SK-N-SH (cell line): ENCODE measurements at regions not wholly inside any gene's neighbourhood (a gene's known extent, or its start where the extent isn't known, plus 50 kb on each side); places are given as distances from the start of the nearest gene placed in this dataset.

Experiments
- CTCF ChIA-PET: fragments of 300-600, 350-600 bp; formaldehyde crosslinking; extraction: SDS; loops from one replicate; lab custom pipeline; 2021; lab: Yijun Ruan, JAX
- POLR2A ChIA-PET: fragments of 350-600 bp; sonication (Branson Sonifier 250); formaldehyde crosslinking; extraction: SDS; loops from one replicate; lab custom pipeline; 2020; ENCODE audit warnings: antibody characterized with exemption, inconsistent platforms; lab: Yijun Ruan, JAX
- DNase-seq: peaks from one replicate; pipeline ENCODE4 v3.0.0; 2012
- H2AFZ ChIP-seq: fragments of 200-600 bp; sonication (generic); 2 replicates; pipeline ENCODE4 v1.8.1; 2016; ENCODE audit warnings: antibody characterized with exemption, mild to moderate bottlenecking, low read depth
- H3F3A ChIP-seq: fragments of 200-600 bp; sonication (generic); replicated peaks from 2 replicates; pipeline ENCODE3; 2016; ENCODE audit warnings: antibody characterized with exemption, mild to moderate bottlenecking; ENCODE audit not compliant: insufficient read depth
- H3K27ac ChIP-seq, 2 experiments: fragments of 200-500 bp in 1 of 2; fragments of 200-600 bp in 1 of 2; sonication (Bioruptor generic) in 1 of 2; sonication (generic), shearing (Covaris generic) in 1 of 2; 2 replicates each; pipeline versions ENCODE4 v1.5.1 to v1.6.1; 2014 to 2016; ENCODE audit warnings: low read depth in 2 of 2, inconsistent platforms in 1 of 2, low read length in 1 of 2, mild to moderate bottlenecking in 1 of 2, mixed read lengths in 1 of 2
- H3K27me3 ChIP-seq: fragments of 200-600 bp; sonication (generic), shearing (Covaris generic); 2 replicates; pipeline ENCODE4 v1.6.1; 2016; ENCODE audit warnings: mixed run types; ENCODE audit not compliant: insufficient read depth
- H3K36me3 ChIP-seq, 2 experiments: fragments of 200-500 bp in 1 of 2; fragments of 200-600 bp in 1 of 2; sonication (Bioruptor generic) in 1 of 2; sonication (generic) in 1 of 2; replicated peaks in 1 of 2; 2 replicates each; pipeline versions ENCODE3 to v1.5.1; 2014 to 2016; ENCODE audit warnings: low read length in 1 of 2, mild to moderate bottlenecking in 1 of 2; ENCODE audit not compliant: insufficient read depth in 2 of 2, control insufficient read depth in 1 of 2
- H3K4me1 ChIP-seq, 2 experiments: fragments of 200-500 bp in 1 of 2; fragments of 200-600 bp in 1 of 2; sonication (Bioruptor generic) in 1 of 2; sonication (generic), shearing (Covaris generic) in 1 of 2; 2 replicates each; pipeline versions ENCODE4 v1.5.1 to v1.6.1; 2014 to 2016; ENCODE audit warnings: low read depth in 1 of 2, low read length in 1 of 2, mixed run types in 1 of 2; ENCODE audit not compliant: insufficient read depth in 2 of 2, control insufficient read depth in 1 of 2
- H3K4me2 ChIP-seq: fragments of 200-600 bp; sonication (generic), shearing (Covaris generic); 2 replicates; pipeline ENCODE4 v1.6.1; 2017; ENCODE audit warnings: mixed run types
- H3K4me3 ChIP-seq, 2 experiments: fragments of 200-500 bp in 1 of 2; fragments of 200-600 bp in 1 of 2; sonication (Bioruptor generic) in 1 of 2; sonication (generic), shearing (Covaris generic) in 1 of 2; 2 replicates each; pipeline versions ENCODE4 v1.5.1 to v1.8.1; 2014 to 2016; ENCODE audit warnings: low read depth in 2 of 2, inconsistent platforms in 1 of 2, low read length in 1 of 2, mild to moderate bottlenecking in 1 of 2, mixed read lengths in 1 of 2, moderate library complexity in 1 of 2
- H3K79me2 ChIP-seq: fragments of 200-600 bp; sonication (generic); 2 replicates; pipeline ENCODE4 v1.8.1; 2017; ENCODE audit warnings: mild to moderate bottlenecking; ENCODE audit not compliant: insufficient read depth
- H3K9ac ChIP-seq: fragments of 200-600 bp; sonication (generic); 2 replicates; pipeline ENCODE4 v1.6.1; 2017; ENCODE audit warnings: mixed run types
- H3K9me2 ChIP-seq: fragments of 200-600 bp; sonication (generic); 2 replicates; pipeline ENCODE4 v1.6.1; 2017; ENCODE audit warnings: mixed run types
- H3K9me3 ChIP-seq: fragments of 200-600 bp; sonication (generic); 2 replicates; pipeline ENCODE4 v1.6.1; 2017; ENCODE audit warnings: mixed run types, mild to moderate bottlenecking, moderate library complexity
- H4K20me1 ChIP-seq: fragments of 200-600 bp; sonication (generic); 2 replicates; pipeline ENCODE4 v1.6.1; 2017; ENCODE audit warnings: mild to moderate bottlenecking, mixed run types; ENCODE audit not compliant: insufficient read depth
- CHD2 ChIP-seq: fragments of 150-350 bp; IDR thresholded peaks from 2 replicates; pipeline ENCODE4 v1.6.1; 2018; ENCODE audit warnings: low read length; ENCODE audit not compliant: partially characterized antibody
- ELF1 ChIP-seq: IDR thresholded peaks from 2 replicates; pipeline ENCODE4 v1.4.0; 2012
- FOXJ3 ChIP-seq: sonication (generic); formaldehyde crosslinking; IDR thresholded peaks from 2 replicates; pipeline ENCODE4 v1.5.1; 2020; ENCODE audit warnings: mild to moderate bottlenecking, missing genetic modification reagents
- GABPA ChIP-seq: IDR thresholded peaks from 2 replicates; pipeline ENCODE4 v1.4.0; 2012; ENCODE audit warnings: low read depth, mild to moderate bottlenecking
- POLR2AphosphoS5 ChIP-seq: IDR thresholded peaks from 2 replicates; pipeline ENCODE4 v1.6.1; 2012; ENCODE audit warnings: low read depth, low read length
- RFX5 ChIP-seq: IDR thresholded peaks from 2 replicates; pipeline ENCODE4 v1.6.1; 2012; ENCODE audit warnings: mild to moderate bottlenecking, improper control_type of control experiment, low read length
- TAF1 ChIP-seq: IDR thresholded peaks from 2 replicates; pipeline ENCODE4 v1.6.1; 2012; ENCODE audit warnings: low read depth, mild to moderate bottlenecking, low read length, moderate library complexity, borderline replicate concordance
- WGBS: methylation state at CpG from one replicate; pipeline ENCODE4 v1.1.6; 2017; ENCODE audit warnings: low lambda C conversion rate; 5-methylcytosine and 5-hydroxymethylcytosine counted together
- TF ChIP-seq, protein P1 (sequence below): IDR thresholded peaks from 2 replicates; pipeline ENCODE4; 2012
- TF ChIP-seq, protein P2 (sequence below): IDR thresholded peaks from 2 replicates; pipeline ENCODE4 v1.4.0; 2012; ENCODE audit warnings: low read depth, borderline replicate concordance
- TF ChIP-seq, protein P3 (sequence below): IDR thresholded peaks from 2 replicates; pipeline ENCODE4 v1.6.1; 2012; ENCODE audit warnings: mild to moderate bottlenecking, low read depth, low read length, moderate library complexity

DNA sequence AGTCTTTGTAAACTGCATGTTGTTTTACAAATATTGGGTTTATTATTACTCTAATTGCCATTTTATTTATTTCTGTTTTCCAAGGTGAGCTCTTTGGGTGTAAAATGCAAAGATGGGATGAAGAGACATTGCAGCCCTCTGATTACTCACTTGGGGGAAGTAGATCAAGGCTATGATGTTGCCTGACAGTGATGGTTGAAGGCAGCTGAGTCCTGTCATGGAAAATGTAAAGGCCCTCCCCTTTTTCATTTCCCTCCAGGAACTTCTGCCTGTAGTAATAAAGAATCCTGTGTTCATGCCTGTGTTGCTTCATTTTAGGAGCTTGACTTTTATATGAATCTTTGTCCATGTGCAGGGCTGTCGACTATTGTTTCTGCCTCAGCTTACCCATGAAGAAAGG is 605.4 kb upstream of the CLINT1 start:
- H3K9me2 ChIP-seq: no peaks in the 10 kb centered on the region
- peaks cover 0 to 2% of the 10 kb centered on the region in 2 experiments; a peak in 1 of 4 replicates for H3K4me1 ChIP-seq
- DNase-seq: no peak
- 79% methylated on average over 1 of the region's 1 CpG for WGBS
- no peaks in the 10 kb centered on the region for H3K79me2 ChIP-seq
- H3K27ac ChIP-seq: no peak overlapping the region
- no peaks in the 10 kb centered on the region for H3K9me3 ChIP-seq
- H3K27me3 ChIP-seq: peaks cover 5% of the 10 kb centered on the region; the same call in 1 of the 2 replicates
- TF ChIP-seq, protein P1, sequence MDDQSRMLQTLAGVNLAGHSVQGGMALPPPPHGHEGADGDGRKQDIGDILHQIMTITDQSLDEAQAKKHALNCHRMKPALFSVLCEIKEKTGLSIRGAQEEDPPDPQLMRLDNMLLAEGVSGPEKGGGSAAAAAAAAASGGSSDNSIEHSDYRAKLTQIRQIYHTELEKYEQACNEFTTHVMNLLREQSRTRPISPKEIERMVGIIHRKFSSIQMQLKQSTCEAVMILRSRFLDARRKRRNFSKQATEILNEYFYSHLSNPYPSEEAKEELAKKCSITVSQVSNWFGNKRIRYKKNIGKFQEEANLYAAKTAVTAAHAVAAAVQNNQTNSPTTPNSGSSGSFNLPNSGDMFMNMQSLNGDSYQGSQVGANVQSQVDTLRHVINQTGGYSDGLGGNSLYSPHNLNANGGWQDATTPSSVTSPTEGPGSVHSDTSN: no peak
- TF ChIP-seq TAF1 (no peak), GABPA (no peak)
- TF ChIP-seq, protein P2, sequence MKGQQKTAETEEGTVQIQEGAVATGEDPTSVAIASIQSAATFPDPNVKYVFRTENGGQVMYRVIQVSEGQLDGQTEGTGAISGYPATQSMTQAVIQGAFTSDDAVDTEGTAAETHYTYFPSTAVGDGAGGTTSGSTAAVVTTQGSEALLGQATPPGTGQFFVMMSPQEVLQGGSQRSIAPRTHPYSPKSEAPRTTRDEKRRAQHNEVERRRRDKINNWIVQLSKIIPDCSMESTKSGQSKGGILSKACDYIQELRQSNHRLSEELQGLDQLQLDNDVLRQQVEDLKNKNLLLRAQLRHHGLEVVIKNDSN: no peak
- TF ChIP-seq, all 33 proteins: peak for 0
- Histone ChIP-seq H2AFZ (no peak overlapping the region), H3F3A (no peaks in the 10 kb centered on the region), H4K20me1 (no peaks in the 10 kb centered on the region), H3K4me2 (no peak overlapping the region), H3K36me3 (no peaks in the 10 kb centered on the region), H3K4me3 (no peak overlapping the region), H3K9ac (no peak overlapping the region)
- ChIA-PET CTCF (interaction anchor here (1.4 kb wide), 1 partner anchor 389 kb away, joined by 4 read pairs; no protein-coding TSS in a partner anchor), POLR2A (no interaction called here)

DNA sequence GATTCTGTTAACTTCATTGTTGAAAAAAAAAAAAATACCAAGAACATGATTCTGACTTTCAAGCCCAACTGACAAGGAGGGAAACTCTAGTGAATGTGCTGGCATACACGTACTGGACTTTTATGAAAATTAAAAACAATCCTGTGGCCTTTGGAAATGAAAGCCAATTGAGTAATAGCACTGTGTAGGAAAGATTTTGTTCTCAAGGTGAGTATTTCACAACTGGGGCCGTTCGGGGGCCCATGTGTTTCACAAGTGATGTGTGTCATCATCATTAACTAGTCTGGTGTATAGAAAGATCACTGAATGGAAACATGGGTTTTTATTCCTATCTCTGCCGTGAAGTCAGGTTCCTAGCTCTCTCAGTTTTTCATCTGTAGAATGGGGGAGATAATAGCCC is 605.0 kb upstream of the CLINT1 start:
- no peaks in the 10 kb centered on the region for H3F3A ChIP-seq
- no peaks in the 10 kb centered on the region for H3K9me2 ChIP-seq
- no peaks in the 10 kb centered on the region for H3K36me3 ChIP-seq
- H3K9ac ChIP-seq: no peak overlapping the region
- H3K79me2 ChIP-seq: no peaks in the 10 kb centered on the region
- H3K27me3 ChIP-seq: peaks cover 5% of the 10 kb centered on the region; the same call in 1 of the 2 replicates
- no peak for DNase-seq
- no peak overlapping the region for H3K4me2 ChIP-seq
- WGBS: 47% methylated on average over 4 of the region's 4 CpGs
- ChIA-PET POLR2A (no interaction called here), CTCF (interaction anchor here (1.4 kb wide), 1 partner anchor 388 kb away, joined by 4 read pairs; no protein-coding TSS in a partner anchor)
- no peak overlapping the region for H3K27ac ChIP-seq
- no peak overlapping the region for H2AFZ ChIP-seq
- peaks cover 0 to 2% of the 10 kb centered on the region in 2 experiments; a peak in 1 of 4 replicates for H3K4me1 ChIP-seq
- TF ChIP-seq, protein P1: no peak
- TF ChIP-seq CHD2 (no peak), TAF1 (no peak), POLR2AphosphoS5 (no peak), ELF1 (no peak), RFX5 (no peak), FOXJ3 (CRISPR knock-in tag) (no peak)
- TF ChIP-seq, protein P3, sequence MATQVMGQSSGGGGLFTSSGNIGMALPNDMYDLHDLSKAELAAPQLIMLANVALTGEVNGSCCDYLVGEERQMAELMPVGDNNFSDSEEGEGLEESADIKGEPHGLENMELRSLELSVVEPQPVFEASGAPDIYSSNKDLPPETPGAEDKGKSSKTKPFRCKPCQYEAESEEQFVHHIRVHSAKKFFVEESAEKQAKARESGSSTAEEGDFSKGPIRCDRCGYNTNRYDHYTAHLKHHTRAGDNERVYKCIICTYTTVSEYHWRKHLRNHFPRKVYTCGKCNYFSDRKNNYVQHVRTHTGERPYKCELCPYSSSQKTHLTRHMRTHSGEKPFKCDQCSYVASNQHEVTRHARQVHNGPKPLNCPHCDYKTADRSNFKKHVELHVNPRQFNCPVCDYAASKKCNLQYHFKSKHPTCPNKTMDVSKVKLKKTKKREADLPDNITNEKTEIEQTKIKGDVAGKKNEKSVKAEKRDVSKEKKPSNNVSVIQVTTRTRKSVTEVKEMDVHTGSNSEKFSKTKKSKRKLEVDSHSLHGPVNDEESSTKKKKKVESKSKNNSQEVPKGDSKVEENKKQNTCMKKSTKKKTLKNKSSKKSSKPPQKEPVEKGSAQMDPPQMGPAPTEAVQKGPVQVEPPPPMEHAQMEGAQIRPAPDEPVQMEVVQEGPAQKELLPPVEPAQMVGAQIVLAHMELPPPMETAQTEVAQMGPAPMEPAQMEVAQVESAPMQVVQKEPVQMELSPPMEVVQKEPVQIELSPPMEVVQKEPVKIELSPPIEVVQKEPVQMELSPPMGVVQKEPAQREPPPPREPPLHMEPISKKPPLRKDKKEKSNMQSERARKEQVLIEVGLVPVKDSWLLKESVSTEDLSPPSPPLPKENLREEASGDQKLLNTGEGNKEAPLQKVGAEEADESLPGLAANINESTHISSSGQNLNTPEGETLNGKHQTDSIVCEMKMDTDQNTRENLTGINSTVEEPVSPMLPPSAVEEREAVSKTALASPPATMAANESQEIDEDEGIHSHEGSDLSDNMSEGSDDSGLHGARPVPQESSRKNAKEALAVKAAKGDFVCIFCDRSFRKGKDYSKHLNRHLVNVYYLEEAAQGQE: no peak
- H4K20me1 ChIP-seq: no peaks in the 10 kb centered on the region
- H3K9me3 ChIP-seq: no peaks in the 10 kb centered on the region
- H3K4me3 ChIP-seq: no peak overlapping the region
